ENCODE measurements at regions not wholly inside any gene's neighbourhood (a gene's known extent, or its start where the extent isn't known, plus 50 kb on each side); places are given as distances from the start of the nearest gene placed in this dataset.

DNA sequence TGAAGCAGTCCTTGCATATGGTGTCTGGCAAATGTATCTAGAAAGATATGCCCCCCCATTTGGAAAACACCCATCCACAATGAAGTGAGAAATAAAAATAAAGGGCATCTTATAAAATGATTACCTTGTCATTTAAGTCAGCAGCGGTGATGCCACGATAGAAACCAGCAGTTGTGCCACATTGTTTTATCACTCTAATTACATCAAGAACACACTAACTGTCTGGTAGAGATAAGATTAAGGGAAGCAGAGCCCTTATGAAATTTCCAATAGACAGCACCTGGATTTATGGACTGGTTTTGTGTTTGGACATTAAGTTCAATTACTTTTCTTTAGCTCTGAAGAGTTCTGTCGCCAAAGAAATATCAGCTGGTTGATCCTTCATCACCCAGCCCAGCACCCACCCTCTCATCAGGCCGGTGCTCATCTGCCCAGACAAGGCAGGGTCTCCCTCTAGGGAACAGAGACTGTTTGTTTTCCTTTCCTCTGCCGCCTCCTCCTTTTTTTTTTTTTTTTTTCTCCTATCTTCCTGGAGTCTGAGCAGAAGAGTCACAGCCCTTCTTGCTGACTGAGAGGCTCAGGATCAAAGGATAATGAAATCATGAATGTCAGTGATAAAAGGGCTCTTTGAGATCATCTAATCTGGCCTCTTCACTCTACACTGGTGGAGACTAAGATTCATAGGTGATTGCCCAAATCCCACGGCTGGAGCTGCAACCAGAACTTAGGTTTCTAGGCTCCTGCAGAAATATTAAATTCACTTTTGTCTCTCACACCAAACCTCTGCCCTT lies 464.1 kb downstream of the NTRK3 start:
- intact Hi-C loops (cut with DNase I; ENCODE audit: low total_unique reads) = no loop called here
- TF ChIP-seq CTCF (IDR thresholded peaks at IDR 0.05) = no peak
- no peak for TF ChIP-seq POLR2A (IDR thresholded peaks at IDR 0.05)
- no peak for TF ChIP-seq POLR2AphosphoS5 (IDR thresholded peaks at IDR 0.05)

GRCh38 chr15:87781959-87782625 lies 474.4 kb downstream of the NTRK3 start:
- H3K4me1 ChIP-seq = no peaks in the 10 kb centered on the region
- no peak overlapping the region for H3K27ac ChIP-seq
- intact Hi-C loops (cut with DNase I; ENCODE audit: low total_unique reads) = no loop called here
- H3K36me3 ChIP-seq = no peaks in the 10 kb centered on the region
- H3K9me3 ChIP-seq = no peaks in the 10 kb centered on the region
- DNase-seq (ENCODE audit: low spot score in 2 of 2) = no peak
- no peak overlapping the region for H3K4me3 ChIP-seq
- TF ChIP-seq POLR2AphosphoS5 (IDR thresholded peaks at IDR 0.05) = no peak
- TF ChIP-seq CTCF (IDR thresholded peaks at IDR 0.05) = no peak
- TF ChIP-seq POLR2A (IDR thresholded peaks at IDR 0.05) = no peak
- no peaks in the 10 kb centered on the region for H3K27me3 ChIP-seq

More for the DNA sequence above, 464.1 kb downstream of the NTRK3 start:
- H3K27ac ChIP-seq = no peak overlapping the region
- H3K27me3 ChIP-seq = no peaks in the 10 kb centered on the region
- no peaks in the 10 kb centered on the region for H3K36me3 ChIP-seq
- H3K4me3 ChIP-seq = no peak overlapping the region
- no peaks in the 10 kb centered on the region for H3K4me1 ChIP-seq
- DNase-seq (ENCODE audit: low spot score in 2 of 2) = no peak
- H3K9me3 ChIP-seq = no peaks in the 10 kb centered on the region

GRCh38 chr15:87779746-87780145 lies 476.8 kb downstream of the NTRK3 start:
- Histone ChIP-seq H3K4me3 (no peak overlapping the region), H3K4me1 (no peaks in the 10 kb centered on the region), H3K27me3 (no peaks in the 10 kb centered on the region), H3K9me3 (no peaks in the 10 kb centered on the region), H3K36me3 (no peaks in the 10 kb centered on the region), H3K27ac (no peak overlapping the region)
- no peak for DNase-seq (ENCODE audit: low spot score in 2 of 2)
- no peak for TF ChIP-seq POLR2A (IDR thresholded peaks at IDR 0.05)
- intact Hi-C loops (cut with DNase I; ENCODE audit: low total_unique reads) = no loop called here

DNA sequence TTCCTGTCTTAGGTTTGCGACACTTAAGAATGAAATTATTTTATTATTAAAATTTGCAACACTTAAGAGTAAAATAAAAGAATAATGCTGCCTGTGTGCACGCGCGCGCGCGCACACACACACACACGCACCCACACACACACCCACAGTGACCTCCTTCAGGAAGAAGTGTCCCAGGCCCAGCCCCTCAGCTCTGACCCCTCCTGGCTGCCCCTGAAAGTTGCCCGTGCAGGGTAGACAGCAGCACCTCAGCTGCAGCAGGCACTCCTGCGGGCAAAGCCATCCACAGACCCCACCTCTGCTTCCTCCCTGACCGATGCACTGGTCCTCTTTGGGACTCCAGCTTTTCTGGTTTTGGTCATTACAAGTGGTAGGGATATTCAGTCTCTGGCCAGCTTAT lies 478.2 kb downstream of the NTRK3 start:
- no peak for DNase-seq (ENCODE audit: low spot score in 2 of 2)
- Histone ChIP-seq H3K27me3 (no peaks in the 10 kb centered on the region), H3K27ac (no peak overlapping the region), H3K36me3 (no peaks in the 10 kb centered on the region), H3K4me1 (no peaks in the 10 kb centered on the region), H3K4me3 (no peak overlapping the region), H3K9me3 (no peaks in the 10 kb centered on the region)
- TF ChIP-seq POLR2AphosphoS5 (IDR thresholded peaks at IDR 0.05) (no peak), CTCF (IDR thresholded peaks at IDR 0.05) (no peak)
- intact Hi-C loops (cut with DNase I; ENCODE audit: low total_unique reads) = no loop called here

- Histone ChIP-seq H3K4me1 (no peaks in the 10 kb centered on the region), H3K4me3 (no peak overlapping the region), H3K36me3 (no peaks in the 10 kb centered on the region), H3K9me3 (no peaks in the 10 kb centered on the region), H3K27ac (no peak overlapping the region), H3K27me3 (no peaks in the 10 kb centered on the region)
- TF ChIP-seq CTCF (IDR thresholded peaks at IDR 0.05) (no peak), POLR2AphosphoS5 (IDR thresholded peaks at IDR 0.05) (no peak), POLR2A (IDR thresholded peaks at IDR 0.05) (no peak)
- DNase-seq (ENCODE audit: low spot score in 2 of 2) = no peak
- intact Hi-C loops (cut with DNase I; ENCODE audit: low total_unique reads) = no loop called here
These were observed 479.4 kb downstream of the NTRK3 start for GRCh38 chr15:87777054-87777561.

All from breast epithelium (tissue), 4 donors.